ENCODE measurements at regions not wholly inside any gene's neighbourhood (a gene's known extent, or its start where the extent isn't known, plus 50 kb on each side); places are given as distances from the start of the nearest gene placed in this dataset.
"Not testable (repeated sequence)": the region's sequence is repeated elsewhere in the genome, so short reads cannot be mapped to it uniquely, and the experiment has no call there.

- DNase-seq: no peak
Measured at GRCh38 chr12:67539946-67540345, 108.6 kb upstream of the DYRK2 start.

- DNase-seq: no peak
Measured at GRCh38 chr12:67540920-67541624, 107.5 kb upstream of the DYRK2 start.

DNA sequence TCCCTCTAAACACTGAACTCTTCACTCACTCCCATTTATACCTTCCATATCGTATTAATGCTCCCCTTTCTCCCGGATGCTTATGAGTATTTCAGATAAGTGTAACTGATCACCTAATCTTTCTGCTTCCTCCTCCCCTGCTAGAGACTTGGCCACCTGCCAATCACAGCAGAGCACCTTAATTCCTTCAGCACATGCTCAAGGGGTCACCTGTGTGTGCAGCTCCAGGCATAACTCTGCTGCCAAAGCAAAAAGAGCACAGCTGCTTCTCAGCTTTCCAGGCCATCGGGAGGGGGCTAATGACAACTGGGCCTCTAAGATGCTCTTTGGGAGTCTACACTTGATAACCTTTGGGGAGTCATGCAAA, 106.9 kb upstream of the DYRK2 start:
- DNase-seq: no peak

- DNase-seq: no peak
Measured at GRCh38 chr12:67543021-67543770, 105.3 kb upstream of the DYRK2 start.

- DNase-seq: no peak
Measured at GRCh38 chr12:67545298-67545697, 103.2 kb upstream of the DYRK2 start.

DNA sequence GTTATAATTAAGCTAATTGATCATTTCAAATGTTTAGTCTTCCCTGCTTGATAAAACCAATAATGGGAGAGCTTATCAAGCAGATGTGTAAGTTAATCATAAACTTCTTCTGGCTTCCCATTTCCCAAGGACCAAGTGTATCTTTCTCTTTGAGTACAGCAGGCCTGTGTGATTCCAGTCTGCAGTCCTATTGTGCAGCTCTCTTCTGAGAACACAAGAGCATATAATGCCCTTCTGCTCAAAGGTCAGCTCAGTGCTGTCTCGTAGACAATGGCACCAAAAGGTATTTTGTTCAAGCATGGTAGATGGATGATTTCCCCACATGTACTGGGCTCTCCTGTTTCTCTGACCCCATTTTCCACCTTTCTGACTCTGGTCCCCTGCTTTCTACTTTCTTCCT, 101.8 kb upstream of the DYRK2 start:
- DNase-seq: no peak

DNA sequence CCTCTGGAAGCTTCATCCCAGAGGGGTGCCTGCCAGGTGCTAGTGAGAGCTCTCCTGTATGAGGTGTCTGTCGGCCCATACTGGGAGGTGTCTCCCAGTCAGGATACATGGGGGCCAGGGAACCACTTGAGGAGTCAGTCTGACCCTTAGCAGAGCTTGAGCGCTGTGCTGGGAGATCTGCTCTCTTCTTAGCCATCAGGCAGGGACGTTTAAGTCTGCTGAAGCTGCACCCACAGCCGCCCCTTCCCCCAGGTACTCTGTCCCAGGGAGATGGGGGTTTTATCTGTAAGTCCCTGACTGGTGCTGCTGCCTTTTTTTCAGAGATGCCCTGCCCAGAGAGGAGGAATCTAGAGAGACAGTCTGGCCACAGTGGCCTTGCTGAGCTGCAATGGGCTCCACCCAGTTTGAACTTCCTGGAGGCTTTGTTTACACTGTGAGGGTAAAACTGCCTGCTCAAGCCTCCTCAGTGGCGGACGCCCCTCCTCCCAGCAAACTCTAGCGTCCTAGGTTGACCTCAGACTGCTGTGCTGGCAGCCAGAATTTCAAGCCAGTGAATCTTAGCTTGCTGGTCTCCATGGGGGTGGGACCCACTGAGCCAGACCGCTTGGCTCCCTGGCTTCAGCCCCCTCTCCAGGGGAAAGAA, 93.3 kb upstream of the DYRK2 start:
- DNase-seq: not testable (repeated sequence)

DNA sequence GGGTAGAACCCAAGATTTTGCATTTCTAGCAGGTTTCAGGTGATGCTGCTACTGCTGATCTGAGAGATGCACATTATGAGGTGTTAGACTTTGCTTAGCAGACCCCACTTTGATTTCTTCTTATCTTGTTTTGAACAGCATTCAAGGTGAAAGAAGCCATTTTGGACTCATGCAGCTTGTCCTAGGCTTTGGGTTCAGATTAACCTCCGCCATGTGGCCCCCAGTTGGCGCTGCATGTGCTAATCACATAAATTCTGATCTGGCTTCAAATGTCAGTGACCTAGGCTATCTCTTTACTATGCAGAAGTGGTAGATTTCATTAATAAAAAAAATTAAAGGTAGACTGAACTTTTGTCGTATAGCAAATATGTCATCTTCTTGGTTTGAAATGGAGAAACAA, 89.8 kb upstream of the DYRK2 start:
- no peak for DNase-seq

DNA sequence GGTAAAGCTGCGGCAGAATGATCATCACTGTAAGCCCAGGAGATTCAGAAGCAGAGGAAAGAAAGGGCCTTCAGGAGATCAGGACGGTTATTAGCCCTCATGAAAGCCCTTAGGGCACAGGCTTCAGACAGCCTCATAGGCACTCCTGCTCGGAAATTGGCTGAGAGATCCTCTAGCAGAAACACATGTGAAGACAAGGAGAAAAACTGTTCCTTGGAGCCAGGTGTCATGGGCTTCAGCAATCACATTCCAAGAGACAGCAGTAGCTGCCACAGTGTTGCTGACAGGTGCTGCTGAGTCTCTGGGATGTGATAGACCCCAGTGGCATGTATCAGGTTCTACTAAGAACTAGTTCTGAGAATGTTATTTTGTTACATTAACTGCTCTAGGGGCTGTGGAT, 88.8 kb upstream of the DYRK2 start:
- no peak for DNase-seq

DNA sequence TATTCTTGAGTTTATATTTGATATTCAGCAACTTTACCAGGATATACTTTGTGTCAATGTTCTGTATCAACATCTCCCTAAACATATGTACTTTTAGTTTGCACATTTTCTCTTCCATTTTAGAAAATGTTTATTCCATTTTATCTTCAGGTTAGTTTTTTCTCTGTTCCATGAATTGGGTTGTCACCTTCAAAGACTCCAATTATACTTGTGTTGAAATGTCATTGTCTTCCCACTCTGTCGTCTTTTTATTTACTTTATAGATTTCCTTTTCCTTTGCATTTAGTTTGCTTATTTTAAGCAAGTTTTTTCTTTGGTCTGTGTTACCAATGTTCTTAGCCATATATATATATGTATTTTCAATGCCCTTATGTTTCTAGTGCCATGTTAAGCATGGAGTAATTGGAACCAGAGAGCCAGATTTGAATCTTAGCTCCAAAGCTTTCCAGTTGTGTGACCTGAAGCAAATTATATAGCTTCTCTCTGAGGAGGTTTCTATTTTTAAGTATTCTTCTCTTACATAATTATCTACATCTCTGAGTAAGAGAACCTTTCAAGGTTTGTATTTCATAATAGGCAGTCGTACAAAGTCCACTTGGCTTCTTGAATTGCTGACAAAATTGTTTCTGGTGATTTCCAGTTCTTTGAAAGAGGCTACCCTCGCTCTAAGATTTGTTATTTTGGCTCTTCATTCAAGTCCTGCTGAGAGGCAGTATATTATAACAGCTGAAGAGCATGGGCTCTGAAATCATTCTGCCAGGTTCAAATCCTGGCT, 85.8 kb upstream of the DYRK2 start:
- DNase-seq: no peak

DNA sequence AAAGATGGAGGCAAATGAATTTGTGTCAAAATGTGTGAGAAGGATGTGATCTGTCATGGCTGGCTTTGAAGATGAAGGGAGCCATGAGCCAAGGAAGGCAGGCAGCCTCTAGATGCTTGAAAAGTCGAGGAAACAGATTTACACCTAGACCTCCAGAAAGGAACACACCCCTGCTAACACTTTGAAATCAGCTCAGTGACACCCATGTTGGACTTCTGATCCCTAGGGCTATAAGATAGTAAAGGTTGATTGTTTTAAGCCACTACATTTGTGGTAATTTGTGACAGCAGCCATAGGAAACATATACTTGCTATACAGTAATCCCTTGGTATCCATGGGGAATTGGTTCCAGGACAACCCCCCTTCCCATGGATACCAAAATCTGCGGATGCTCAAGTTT, 80.5 kb upstream of the DYRK2 start:
- no peak for DNase-seq

DNA sequence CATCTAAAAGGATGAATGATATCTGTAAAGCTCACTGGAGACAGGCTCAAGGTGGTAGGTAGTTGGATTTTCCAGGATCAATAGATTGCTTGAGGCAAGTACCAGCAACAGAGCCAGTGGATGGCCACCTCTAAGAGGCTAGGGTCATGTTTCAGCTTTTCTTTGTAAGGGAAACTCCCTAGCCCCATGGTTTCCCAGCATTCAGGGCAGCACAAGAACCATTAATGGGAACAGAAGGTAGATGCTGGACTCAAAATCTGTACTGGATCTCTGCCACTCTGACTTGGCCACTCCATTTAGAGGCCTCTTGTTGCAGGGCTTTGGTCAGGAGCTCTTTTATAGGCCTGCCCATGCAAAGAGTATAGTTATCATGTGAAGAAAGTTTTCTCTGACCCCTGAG, 76.1 kb upstream of the DYRK2 start:
- no peak for DNase-seq

DNA sequence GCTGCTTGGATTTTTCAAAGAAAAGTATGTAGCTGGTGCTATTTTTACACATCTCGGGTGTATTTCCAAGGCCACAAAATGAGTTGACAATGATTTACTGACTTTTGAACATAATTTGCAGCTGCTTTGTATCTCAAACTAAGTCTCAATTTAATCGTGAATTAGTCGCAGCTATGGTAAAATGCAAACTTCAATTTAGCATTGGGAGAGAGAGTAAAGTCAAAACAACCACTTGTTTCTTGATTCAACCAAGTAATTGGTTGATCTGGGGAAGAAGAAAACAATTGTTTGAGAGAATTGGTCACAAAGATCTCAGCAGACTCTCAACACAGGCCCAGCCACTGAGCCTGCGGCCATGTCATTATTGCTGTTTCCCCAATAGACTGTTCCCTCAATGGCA, 75.0 kb upstream of the DYRK2 start:
- no peak for DNase-seq

DNA sequence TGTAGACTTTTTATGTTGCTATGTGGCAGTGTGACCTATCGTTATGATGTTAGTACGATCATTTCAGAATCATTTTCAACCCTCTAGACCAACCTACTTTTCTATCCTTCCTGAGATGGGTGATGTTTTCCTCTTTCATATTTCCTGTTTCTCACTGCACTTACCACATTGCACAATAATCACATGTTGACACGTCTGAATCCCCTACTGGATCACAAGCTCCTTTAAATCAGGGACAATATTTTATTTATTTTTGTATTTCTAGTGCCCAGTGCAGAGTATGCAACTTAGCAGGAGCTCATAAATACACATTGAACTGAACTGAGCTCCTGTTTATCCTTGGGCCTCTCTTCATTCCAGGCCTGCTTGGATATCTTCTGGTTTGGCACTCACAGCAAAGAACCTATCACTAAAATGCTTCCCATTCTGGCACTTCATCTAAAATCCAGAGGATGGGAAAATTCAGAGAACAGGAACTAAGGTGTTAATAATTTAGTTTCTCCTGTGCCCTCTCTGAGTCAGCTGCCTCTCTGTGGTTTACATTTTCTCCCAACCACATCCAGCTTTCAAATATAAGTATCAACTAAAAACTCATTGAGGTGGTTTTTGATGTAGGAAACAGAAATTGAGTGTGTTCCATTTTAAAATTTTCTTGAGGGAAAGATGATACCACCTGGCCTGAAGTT, 69.4 kb upstream of the DYRK2 start:
- no peak for DNase-seq

DNA sequence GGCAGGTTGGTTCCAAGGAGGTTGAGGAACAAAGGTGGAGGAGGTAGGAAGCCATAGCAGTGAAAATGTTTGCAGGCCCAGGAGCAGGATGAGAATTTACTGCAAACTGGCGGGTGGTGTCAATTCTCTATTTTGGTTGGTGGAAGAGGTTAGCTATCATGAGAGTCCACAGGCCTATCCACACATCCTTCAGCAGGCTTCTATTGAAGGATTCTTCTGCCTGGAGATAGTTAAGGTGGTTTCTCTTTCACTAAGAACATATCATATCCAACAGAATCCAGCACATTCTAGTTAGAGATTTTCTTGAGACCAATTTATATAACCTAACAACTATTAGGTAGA, 68.9 kb upstream of the DYRK2 start:
- no peak for DNase-seq

DNA sequence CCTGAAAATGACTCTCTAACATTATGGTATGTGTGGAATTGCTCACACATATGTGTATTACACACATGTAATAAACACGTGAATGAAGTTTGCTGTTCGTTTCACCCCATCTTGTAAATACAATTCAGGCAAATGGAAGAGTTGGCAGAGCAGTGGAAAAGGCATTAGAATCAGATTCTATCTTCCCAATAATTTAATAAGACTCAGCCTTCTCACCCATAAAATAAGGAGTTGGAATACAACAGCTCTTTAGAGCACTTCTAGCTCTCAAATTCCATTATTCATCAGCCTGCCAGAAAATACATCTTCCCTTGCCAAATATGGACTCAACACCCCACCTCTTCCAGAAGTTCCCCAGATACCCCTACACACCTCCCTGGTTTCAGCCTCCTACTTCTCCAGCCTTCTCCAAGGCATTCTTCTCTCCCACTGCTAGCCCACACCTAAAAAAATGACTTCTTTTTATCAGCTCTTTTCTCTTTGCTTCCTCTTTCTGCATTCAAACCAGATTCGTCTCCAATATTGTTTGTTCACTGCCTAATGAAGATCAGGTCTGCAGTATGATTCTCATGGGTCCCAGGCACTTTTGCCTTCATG, 66.2 kb upstream of the DYRK2 start:
- DNase-seq: no peak

GRCh38 chr12:67582844-67583243, 65.7 kb upstream of the DYRK2 start:
- no peak for DNase-seq

- no peak for DNase-seq
Measured at GRCh38 chr12:67586951-67587350, 61.6 kb upstream of the DYRK2 start.

- no peak for DNase-seq
Measured at GRCh38 chr12:67589078-67589477, 59.5 kb upstream of the DYRK2 start.

DNA sequence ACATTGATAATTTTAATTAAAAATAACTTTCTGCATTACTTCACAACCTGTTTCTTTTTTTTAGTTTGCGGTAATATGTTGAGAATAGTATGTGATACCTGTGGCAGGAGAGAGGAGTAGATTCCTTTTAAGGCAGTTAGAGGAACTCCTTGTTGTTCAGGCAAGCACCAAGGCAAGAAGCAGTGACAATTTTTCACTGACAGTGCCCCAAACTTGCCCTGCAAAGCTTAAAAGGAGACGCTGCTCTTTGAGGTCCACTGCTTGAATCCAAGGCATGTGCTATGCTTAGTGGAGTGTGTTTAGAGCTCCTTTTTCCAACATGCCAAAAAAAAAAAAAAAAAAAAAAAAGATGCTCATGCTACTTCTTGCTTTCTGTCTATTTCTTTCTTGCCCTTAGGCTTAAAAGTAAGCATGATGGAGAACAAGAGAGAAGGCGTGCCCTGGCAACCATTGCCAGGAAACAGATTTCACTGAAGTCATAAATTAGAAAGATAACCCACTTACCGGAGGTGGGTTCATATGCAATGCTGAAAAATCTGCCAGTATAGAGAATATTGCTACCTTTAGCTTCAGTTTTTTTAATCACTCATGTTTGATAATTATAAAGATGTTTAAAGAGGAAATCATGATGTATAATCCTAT, 58.3 kb upstream of the DYRK2 start:
- DNase-seq: no peak

DNA sequence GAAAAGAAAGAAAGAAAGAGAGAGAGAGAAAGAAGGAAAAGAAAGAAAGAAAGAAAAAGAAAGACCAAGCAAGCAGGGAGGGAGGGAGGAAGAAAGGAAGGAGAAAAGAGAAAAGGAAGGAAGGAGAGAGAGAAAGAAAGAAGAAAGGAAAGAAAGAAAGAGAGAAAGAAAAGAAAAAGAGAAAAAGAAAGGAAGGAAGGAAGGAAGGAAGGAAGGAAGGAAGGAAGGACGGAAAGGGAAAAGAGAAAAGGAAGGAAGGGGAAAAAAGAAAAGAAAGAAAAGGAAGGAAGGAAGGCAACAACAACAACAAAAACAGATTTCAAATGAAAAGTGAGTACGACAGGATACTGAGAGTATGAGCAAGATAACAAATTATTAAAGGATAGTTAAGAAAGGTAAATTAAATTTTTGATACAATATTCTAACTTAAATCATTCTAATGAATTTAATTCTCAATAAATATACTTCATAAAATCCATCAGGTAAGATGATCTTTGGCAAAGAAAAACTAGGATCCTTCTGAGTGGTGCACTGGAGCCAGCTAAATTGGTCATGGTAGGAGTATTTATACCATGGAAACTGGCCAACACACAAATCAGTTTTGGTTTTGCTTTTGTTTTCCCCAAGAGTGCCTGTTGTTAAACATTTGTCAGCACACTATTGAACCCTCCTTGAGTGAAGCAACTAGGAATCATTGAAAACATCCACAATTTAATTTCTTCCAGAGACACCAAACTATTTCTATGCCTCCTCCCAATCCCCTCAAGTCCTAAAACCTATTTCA, 56.1 kb upstream of the DYRK2 start:
- no peak for DNase-seq

Measured in NCI-H1694 (cell line).